Activated CD8-positive, alpha-beta memory T cell treated with anti-CD3 and anti-CD28 coated beads for 36 hours (primary cell): ENCODE measurements at regions not wholly inside any gene's neighbourhood (a gene's known extent, or its start where the extent isn't known, plus 50 kb on each side); places are given as distances from the start of the nearest gene placed in this dataset.

Experiments used
- CTCF ChIA-PET: fragments of 350-600 bp; sonication (Branson Sonifier 250); formaldehyde crosslinking; loops from one replicate; lab custom pipeline; 2021; ENCODE audit warnings: antibody characterized with exemption; lab: Charles Lee
- POLR2A ChIA-PET: fragments of 350-600 bp; sonication (Branson Sonifier 250); formaldehyde crosslinking; loops from one replicate; lab custom pipeline; 2021; ENCODE audit warnings: antibody characterized with exemption; lab: Charles Lee

- POLR2A ChIA-PET: no interaction called here
Observed at GRCh38 chr5:125826214-125826613, 597.0 kb upstream of the GRAMD2B start.

GRCh38 chr5:125829349-125829748 is 593.9 kb upstream of the GRAMD2B start:
- CTCF ChIA-PET: no interaction called here
- POLR2A ChIA-PET: no interaction called here

More at GRCh38 chr5:125826214-125826613, 597.0 kb upstream of the GRAMD2B start:
- CTCF ChIA-PET: no interaction called here

GRCh38 chr5:125833398-125833797 is 589.8 kb upstream of the GRAMD2B start:
- ChIA-PET CTCF (no interaction called here), POLR2A (no interaction called here)

GRCh38 chr5:125834438-125835115 is 588.6 kb upstream of the GRAMD2B start:
- ChIA-PET CTCF (no interaction called here), POLR2A (no interaction called here)

GRCh38 chr5:125835293-125836172 is 587.7 kb upstream of the GRAMD2B start:
- POLR2A ChIA-PET: no interaction called here
- CTCF ChIA-PET: no interaction called here

GRCh38 chr5:125836256-125836655 is 587.0 kb upstream of the GRAMD2B start:
- ChIA-PET POLR2A (no interaction called here), CTCF (no interaction called here)

GRCh38 chr5:125837866-125838265 is 585.3 kb upstream of the GRAMD2B start:
- POLR2A ChIA-PET: no interaction called here
- CTCF ChIA-PET: no interaction called here

GRCh38 chr5:125847561-125847960 is 575.6 kb upstream of the GRAMD2B start:
- CTCF ChIA-PET: no interaction called here

GRCh38 chr5:125848751-125849150 is 574.5 kb upstream of the GRAMD2B start:
- POLR2A ChIA-PET: no interaction called here
- CTCF ChIA-PET: no interaction called here

More at GRCh38 chr5:125847561-125847960, 575.6 kb upstream of the GRAMD2B start:
- POLR2A ChIA-PET: no interaction called here

GRCh38 chr5:125856949-125857348 is 566.3 kb upstream of the GRAMD2B start:
- ChIA-PET POLR2A (no interaction called here), CTCF (no interaction called here)

GRCh38 chr5:125863579-125863978 is 559.6 kb upstream of the GRAMD2B start:
- POLR2A ChIA-PET: no interaction called here
- CTCF ChIA-PET: no interaction called here

GRCh38 chr5:125865166-125865815 is 557.9 kb upstream of the GRAMD2B start:
- ChIA-PET CTCF (no interaction called here), POLR2A (no interaction called here)

GRCh38 chr5:125868036-125868435 is 555.2 kb upstream of the GRAMD2B start:
- CTCF ChIA-PET: no interaction called here
- POLR2A ChIA-PET: no interaction called here

GRCh38 chr5:125870256-125870655 is 553.0 kb upstream of the GRAMD2B start:
- ChIA-PET CTCF (no interaction called here), POLR2A (no interaction called here)

- POLR2A ChIA-PET: no interaction called here
- CTCF ChIA-PET: no interaction called here
Observed at GRCh38 chr5:125874057-125874456, 549.2 kb upstream of the GRAMD2B start.

- ChIA-PET POLR2A (no interaction called here), CTCF (no interaction called here)
Observed at GRCh38 chr5:125874717-125875116, 548.5 kb upstream of the GRAMD2B start.

GRCh38 chr5:125877248-125877647 is 546.0 kb upstream of the GRAMD2B start:
- POLR2A ChIA-PET: no interaction called here
- CTCF ChIA-PET: no interaction called here

GRCh38 chr5:125882061-125882460 is 541.1 kb upstream of the GRAMD2B start:
- ChIA-PET POLR2A (no interaction called here), CTCF (no interaction called here)

GRCh38 chr5:125883223-125883622 is 540.0 kb upstream of the GRAMD2B start:
- CTCF ChIA-PET: no interaction called here
- POLR2A ChIA-PET: no interaction called here

- ChIA-PET POLR2A (no interaction called here), CTCF (no interaction called here)
Observed at GRCh38 chr5:125888358-125888757, 534.9 kb upstream of the GRAMD2B start.
